Stimulated activated naive CD8-positive, alpha-beta T cell treated with anti-CD3 and anti-CD28 coated beads, Interleukin-15, Interleukin-2, amounts not matched to agents 100 ng/mL and 50 ng/mL, for 24 hours (primary cell): ENCODE measurements at regions not wholly inside any gene's neighbourhood (a gene's known extent, or its start where the extent isn't known, plus 50 kb on each side); places are given as distances from the start of the nearest gene placed in this dataset.

Source experiments
- H3K27ac Mint-ChIP-seq: one replicate; pipeline ENCODE4 v1.8.0; 2021; ENCODE audit warnings: mild to moderate bottlenecking, mixed read lengths
- H3K27me3 Mint-ChIP-seq: one replicate; pipeline ENCODE4 v1.8.0; 2021; ENCODE audit warnings: mixed read lengths
- H3K36me3 Mint-ChIP-seq: one replicate; pipeline ENCODE4 v1.8.0; 2021; ENCODE audit warnings: low read depth, mixed read lengths
- H3K4me1 Mint-ChIP-seq: one replicate; pipeline ENCODE4 v1.8.0; 2021; ENCODE audit warnings: low read depth, mixed read lengths
- H3K4me3 Mint-ChIP-seq: one replicate; pipeline ENCODE4 v1.8.0; 2021; ENCODE audit warnings: mild to moderate bottlenecking, mixed read lengths
- H3K9me3 Mint-ChIP-seq: one replicate; pipeline ENCODE4 v1.8.0; 2021; ENCODE audit warnings: mixed read lengths

DNA sequence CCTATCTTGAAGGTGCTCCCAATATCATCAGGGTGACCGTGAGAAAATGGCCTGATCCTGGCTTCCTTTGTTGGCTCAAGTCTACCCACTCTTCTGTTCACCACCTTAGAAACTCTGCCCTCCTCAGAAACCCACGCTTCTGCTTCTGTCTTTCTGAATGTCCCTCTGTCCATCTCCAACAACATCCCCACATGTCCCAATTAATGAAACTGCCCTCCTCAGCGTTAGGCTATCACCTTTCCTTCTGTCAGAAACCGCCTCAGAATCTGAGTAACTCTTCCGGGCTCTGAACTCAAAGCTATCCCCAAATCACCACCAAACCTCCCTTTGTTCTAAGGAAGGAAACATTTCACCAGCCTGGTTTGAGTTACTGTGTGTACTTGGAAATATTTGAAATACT is 315.8 kb upstream of the ZNF32 start:
- H3K4me3 Mint-ChIP-seq: no peak overlapping the region
- H3K27me3 Mint-ChIP-seq: peaks cover 24% of the 10 kb centered on the region
- no peaks in the 10 kb centered on the region for H3K9me3 Mint-ChIP-seq
- H3K4me1 Mint-ChIP-seq: peaks cover 6% of the 10 kb centered on the region
- no peaks in the 10 kb centered on the region for H3K36me3 Mint-ChIP-seq
- H3K27ac Mint-ChIP-seq: no peak overlapping the region

DNA sequence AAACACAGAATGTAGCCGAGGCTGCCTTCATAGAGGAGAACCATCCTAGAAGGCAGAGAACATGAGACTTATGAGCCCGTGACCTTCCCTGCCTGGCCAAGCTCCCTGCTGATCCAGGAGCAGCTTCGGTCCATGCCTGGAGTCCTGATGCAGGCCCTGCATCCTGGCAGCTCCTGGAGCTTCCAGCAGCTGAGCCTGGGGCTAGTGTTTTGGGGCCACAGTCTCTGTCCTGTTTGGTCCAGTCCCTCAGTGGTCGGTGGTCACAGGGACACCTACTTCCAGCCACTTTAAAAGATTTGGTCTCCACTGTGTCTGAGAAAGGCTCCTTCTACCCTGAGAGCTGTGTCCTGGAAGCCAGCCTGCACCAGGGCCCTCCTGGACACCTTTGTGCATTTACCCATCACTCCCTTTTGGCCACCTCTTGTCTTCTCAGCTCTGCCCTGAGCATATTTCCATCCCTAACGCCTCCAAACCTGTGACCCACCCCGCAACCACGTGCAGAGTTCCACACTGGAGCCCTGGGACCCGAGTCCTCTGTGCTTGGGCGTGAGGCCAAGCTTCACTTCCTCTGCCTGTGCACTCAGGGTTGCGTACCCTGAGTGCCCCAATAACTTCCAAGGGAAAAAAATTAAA is 315.2 kb upstream of the ZNF32 start:
- Mint-ChIP-seq H3K27ac (no peak overlapping the region), H3K4me3 (no peak overlapping the region)

DNA sequence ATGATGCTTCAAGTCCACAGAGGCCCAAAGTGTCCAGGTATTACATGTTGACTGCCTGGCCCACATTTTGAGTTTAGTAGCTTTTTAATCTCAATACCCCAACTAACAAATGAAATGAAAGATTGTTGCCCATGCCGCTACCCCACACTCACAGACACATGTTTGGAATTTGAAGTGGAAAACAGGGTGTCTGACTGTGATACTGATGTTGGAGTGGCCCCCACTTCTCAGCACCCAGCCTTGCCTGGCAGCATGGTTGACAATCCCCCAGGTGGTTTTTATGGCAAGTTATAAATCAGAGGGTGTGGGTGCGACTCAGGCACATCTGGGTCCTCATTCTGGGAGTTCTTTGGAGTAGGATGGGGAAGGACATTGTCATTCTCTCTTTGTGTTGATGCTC is 314.7 kb upstream of the ZNF32 start:
- H3K27me3 Mint-ChIP-seq: peaks cover 29% of the 10 kb centered on the region
- H3K27ac Mint-ChIP-seq: no peak overlapping the region
- H3K36me3 Mint-ChIP-seq: no peaks in the 10 kb centered on the region
- no peak overlapping the region for H3K4me3 Mint-ChIP-seq
- no peaks in the 10 kb centered on the region for H3K9me3 Mint-ChIP-seq
- H3K4me1 Mint-ChIP-seq: peaks cover 6% of the 10 kb centered on the region

More for the DNA sequence above, 315.2 kb upstream of the ZNF32 start:
- Mint-ChIP-seq H3K36me3 (no peaks in the 10 kb centered on the region), H3K27me3 (peaks cover 25% of the 10 kb centered on the region), H3K4me1 (peaks cover 6% of the 10 kb centered on the region), H3K9me3 (no peaks in the 10 kb centered on the region)

DNA sequence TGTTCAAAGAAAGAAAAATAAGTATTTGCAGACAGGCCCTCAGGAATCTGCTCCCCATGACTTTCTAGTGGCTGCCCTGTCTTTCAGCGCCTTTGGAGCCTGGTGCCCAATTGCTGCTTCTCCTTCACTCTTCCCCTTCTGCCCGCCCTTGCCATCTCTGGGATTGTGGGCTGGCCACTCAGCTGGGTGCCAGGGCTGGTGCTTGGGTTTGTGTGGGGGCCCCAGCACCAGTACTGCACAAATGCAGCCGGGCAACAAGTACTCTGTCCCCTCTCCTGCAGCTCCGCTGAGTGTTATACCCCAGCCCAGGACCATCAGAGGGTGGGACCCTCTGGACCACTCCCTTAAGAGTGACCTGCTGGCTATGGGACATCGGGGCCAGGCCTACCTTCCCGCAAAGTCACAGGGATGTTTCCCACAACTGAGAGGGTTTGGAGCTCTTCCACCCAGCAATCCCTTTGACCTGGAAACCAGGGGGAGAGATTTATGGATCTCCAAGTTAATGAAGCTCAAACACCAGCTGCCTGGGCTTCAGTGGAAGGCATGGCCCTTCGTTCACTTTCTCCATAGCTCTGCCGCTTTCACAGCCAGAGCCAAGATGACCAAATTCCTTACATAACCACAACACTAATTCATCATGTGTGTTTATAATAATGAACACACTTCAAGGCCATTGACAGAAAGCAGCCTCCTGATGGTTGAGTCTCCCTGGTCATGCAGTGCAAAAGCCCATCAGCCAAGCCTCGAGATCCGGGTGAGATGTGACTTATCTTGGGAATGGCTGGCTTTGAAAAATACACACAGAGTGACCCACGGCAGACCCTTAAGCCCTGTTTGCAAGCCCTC is 313.9 kb upstream of the ZNF32 start:
- H3K27ac Mint-ChIP-seq: no peak overlapping the region
- peaks cover 6% of the 10 kb centered on the region for H3K4me1 Mint-ChIP-seq
- no peaks in the 10 kb centered on the region for H3K9me3 Mint-ChIP-seq

GRCh38 chr10:43961523-43962345 is 313.1 kb upstream of the ZNF32 start:
- H3K27me3 Mint-ChIP-seq: peaks cover 20% of the 10 kb centered on the region
- no peak overlapping the region for H3K27ac Mint-ChIP-seq
- no peak overlapping the region for H3K4me3 Mint-ChIP-seq
- H3K9me3 Mint-ChIP-seq: no peaks in the 10 kb centered on the region
- H3K36me3 Mint-ChIP-seq: no peaks in the 10 kb centered on the region
- H3K4me1 Mint-ChIP-seq: peaks cover 6% of the 10 kb centered on the region

More for the DNA sequence above, 313.9 kb upstream of the ZNF32 start:
- H3K4me3 Mint-ChIP-seq: no peak overlapping the region
- no peaks in the 10 kb centered on the region for H3K36me3 Mint-ChIP-seq
- H3K27me3 Mint-ChIP-seq: peaks cover 25% of the 10 kb centered on the region

- Mint-ChIP-seq H3K4me3 (no peak overlapping the region), H3K27ac (no peak overlapping the region), H3K4me1 (peaks cover 6% of the 10 kb centered on the region), H3K9me3 (no peaks in the 10 kb centered on the region), H3K36me3 (no peaks in the 10 kb centered on the region), H3K27me3 (peaks cover 20% of the 10 kb centered on the region)
Observed at GRCh38 chr10:43960981-43961380, 312.3 kb upstream of the ZNF32 start.

DNA sequence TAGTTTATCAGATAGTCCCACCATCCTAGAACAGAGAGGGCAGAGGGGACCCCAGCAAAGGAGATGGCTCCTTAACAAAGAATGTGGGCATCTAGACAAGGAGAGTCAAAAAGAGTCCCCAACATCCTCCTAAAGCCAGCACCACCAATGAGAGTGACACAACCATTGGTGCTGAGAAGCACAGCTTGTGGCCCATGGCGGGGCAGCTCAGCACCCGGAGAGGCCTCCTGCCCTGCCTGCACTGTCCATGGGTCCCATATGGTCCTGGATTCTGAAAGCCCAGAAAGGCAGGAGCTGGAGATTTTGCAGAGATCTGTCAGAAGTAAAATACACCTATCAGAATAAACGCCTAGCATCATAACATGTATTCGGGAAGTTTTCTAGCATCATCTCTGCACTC is 311.8 kb upstream of the ZNF32 start:
- peaks cover 20% of the 10 kb centered on the region for H3K27me3 Mint-ChIP-seq
- H3K27ac Mint-ChIP-seq: no peak overlapping the region
- H3K4me3 Mint-ChIP-seq: no peak overlapping the region
- no peaks in the 10 kb centered on the region for H3K36me3 Mint-ChIP-seq
- no peaks in the 10 kb centered on the region for H3K9me3 Mint-ChIP-seq
- peaks cover 3% of the 10 kb centered on the region for H3K4me1 Mint-ChIP-seq

GRCh38 chr10:43960135-43960415 is 311.4 kb upstream of the ZNF32 start:
- Mint-ChIP-seq H3K36me3 (no peaks in the 10 kb centered on the region), H3K4me3 (no peak overlapping the region), H3K4me1 (no peaks in the 10 kb centered on the region), H3K27ac (no peak overlapping the region), H3K27me3 (peaks cover 20% of the 10 kb centered on the region), H3K9me3 (no peaks in the 10 kb centered on the region)

- H3K4me1 Mint-ChIP-seq: no peaks in the 10 kb centered on the region
- H3K36me3 Mint-ChIP-seq: no peaks in the 10 kb centered on the region
Observed at GRCh38 chr10:43959364-43960134, 310.9 kb upstream of the ZNF32 start.

DNA sequence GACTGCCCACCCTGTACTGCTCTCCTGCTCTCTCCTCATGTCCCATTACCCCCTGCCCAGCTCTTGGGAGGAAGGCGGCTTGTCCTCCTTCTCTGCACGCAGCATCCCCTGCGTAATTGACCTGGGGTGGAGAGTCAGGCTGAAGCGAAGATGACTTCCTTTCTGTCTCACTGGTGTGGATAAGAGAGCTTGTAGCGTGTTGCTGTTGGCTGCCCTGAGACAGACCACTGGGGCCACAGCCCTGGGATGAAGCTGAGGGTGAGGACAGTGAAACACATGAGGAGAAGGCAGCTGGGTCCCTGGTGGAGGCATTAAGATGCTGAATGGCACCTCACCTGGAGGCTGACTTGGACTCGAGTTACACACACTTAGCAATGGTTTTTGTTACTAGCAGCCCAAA is 310.3 kb upstream of the ZNF32 start:
- Mint-ChIP-seq H3K36me3 (no peaks in the 10 kb centered on the region), H3K4me1 (no peaks in the 10 kb centered on the region), H3K27ac (no peak overlapping the region), H3K9me3 (no peaks in the 10 kb centered on the region), H3K4me3 (no peak overlapping the region), H3K27me3 (peaks cover 20% of the 10 kb centered on the region)

More at GRCh38 chr10:43959364-43960134, 310.9 kb upstream of the ZNF32 start:
- H3K4me3 Mint-ChIP-seq: no peak overlapping the region
- no peak overlapping the region for H3K27ac Mint-ChIP-seq
- no peaks in the 10 kb centered on the region for H3K9me3 Mint-ChIP-seq
- H3K27me3 Mint-ChIP-seq: peaks cover 20% of the 10 kb centered on the region

DNA sequence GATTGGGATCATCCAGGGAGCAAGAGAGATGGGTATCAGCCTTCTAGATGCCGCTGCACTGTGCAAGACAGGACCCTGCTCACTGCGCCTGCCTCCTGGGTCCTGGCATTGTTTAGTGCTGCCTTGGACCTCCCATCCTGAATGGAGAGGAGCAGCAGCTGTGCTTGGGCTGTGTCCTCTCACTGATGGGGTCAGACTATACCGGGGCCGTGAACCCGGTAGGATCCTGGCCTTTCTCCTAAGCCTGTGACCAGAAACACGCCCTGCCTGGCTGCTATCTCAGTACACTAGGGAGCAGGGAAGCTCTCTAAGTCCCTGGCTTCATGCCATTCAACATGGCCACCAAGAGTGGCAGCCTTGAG is 309.4 kb upstream of the ZNF32 start:
- H3K9me3 Mint-ChIP-seq: no peaks in the 10 kb centered on the region
- H3K4me3 Mint-ChIP-seq: no peak overlapping the region
- H3K4me1 Mint-ChIP-seq: no peaks in the 10 kb centered on the region
- H3K27me3 Mint-ChIP-seq: peaks cover 24% of the 10 kb centered on the region
- no peaks in the 10 kb centered on the region for H3K36me3 Mint-ChIP-seq
- no peak overlapping the region for H3K27ac Mint-ChIP-seq

- Mint-ChIP-seq H3K4me3 (no peak overlapping the region), H3K9me3 (no peaks in the 10 kb centered on the region), H3K4me1 (no peaks in the 10 kb centered on the region), H3K36me3 (no peaks in the 10 kb centered on the region), H3K27ac (no peak overlapping the region), H3K27me3 (peaks cover 29% of the 10 kb centered on the region)
Observed at GRCh38 chr10:43957267-43958070, 308.8 kb upstream of the ZNF32 start.

DNA sequence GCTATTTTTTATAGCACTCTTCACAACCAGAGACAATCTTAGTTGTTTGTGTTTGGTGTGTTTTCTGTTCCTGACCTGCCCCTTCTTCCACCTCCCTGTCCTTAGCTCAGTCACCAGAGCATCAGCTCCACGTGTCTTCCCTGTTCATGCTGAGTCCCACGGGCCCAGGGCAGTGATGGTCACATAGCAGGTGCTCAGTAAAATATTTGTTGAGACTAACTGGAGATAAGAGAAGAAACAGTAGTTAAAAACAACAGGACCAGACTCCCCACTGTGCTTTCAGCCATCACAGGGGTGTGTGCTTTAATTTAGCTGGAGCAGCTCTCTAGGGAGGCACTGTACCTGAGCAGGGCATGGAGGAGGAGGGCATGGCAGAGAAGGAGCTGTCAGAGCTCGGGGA is 307.3 kb upstream of the ZNF32 start:
- H3K4me1 Mint-ChIP-seq: no peaks in the 10 kb centered on the region
- no peaks in the 10 kb centered on the region for H3K9me3 Mint-ChIP-seq
- no peak overlapping the region for H3K27ac Mint-ChIP-seq

DNA sequence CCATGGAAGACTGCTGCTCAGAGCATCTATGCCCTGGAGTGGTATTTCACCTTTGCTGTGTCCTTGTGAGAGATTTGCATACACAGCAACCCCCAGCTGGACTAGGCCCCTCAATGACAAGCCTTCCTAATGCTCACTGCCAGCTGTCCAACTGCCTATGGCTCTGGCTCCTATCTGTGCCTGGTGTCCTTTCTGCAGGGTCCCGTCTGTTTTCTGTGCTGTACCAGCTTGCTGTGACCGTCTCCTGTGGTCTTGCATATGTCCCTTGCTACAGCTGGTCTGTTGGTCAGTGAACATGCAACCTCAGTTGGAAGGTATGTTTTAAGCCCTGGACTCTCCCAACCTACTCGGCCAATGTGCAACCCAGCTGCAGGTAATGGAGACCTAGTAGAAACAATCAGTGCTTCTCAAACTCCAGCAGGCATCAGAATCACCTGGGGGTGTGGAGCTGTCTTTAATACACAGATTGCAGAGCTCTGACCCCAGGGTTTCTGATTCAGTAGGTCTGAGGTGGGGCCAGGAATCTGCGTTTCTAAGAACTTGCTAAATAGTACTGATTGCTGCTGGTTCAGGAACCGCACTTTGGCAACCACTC is 306.4 kb upstream of the ZNF32 start:
- no peaks in the 10 kb centered on the region for H3K36me3 Mint-ChIP-seq
- H3K27ac Mint-ChIP-seq: no peak overlapping the region
- peaks cover 3% of the 10 kb centered on the region for H3K9me3 Mint-ChIP-seq
- peaks cover 34% of the 10 kb centered on the region for H3K27me3 Mint-ChIP-seq
- H3K4me1 Mint-ChIP-seq: no peaks in the 10 kb centered on the region
- no peak overlapping the region for H3K4me3 Mint-ChIP-seq

More for the DNA sequence above, 307.3 kb upstream of the ZNF32 start:
- H3K36me3 Mint-ChIP-seq: no peaks in the 10 kb centered on the region
- peaks cover 34% of the 10 kb centered on the region for H3K27me3 Mint-ChIP-seq
- no peak overlapping the region for H3K4me3 Mint-ChIP-seq
